RWPE1 (cell line): ENCODE measurements at regions not wholly inside any gene's neighbourhood (a gene's known extent, or its start where the extent isn't known, plus 50 kb on each side); places are given as distances from the start of the nearest gene placed in this dataset.

Source experiments
- CTCF ChIA-PET: fragments of 350-600 bp; sonication (Branson Sonifier 250); formaldehyde crosslinking; extraction: SDS; loops from one replicate; lab custom pipeline; 2021; lab: Yijun Ruan, JAX
- POLR2A ChIA-PET: fragments of 400-600 bp; formaldehyde crosslinking; extraction: SDS; loops from one replicate; lab custom pipeline; 2020; ENCODE audit warnings: antibody characterized with exemption; ENCODE audit not compliant: low non-redundant PET; lab: Yijun Ruan, JAX
- DNase-seq: peaks from one replicate; pipeline ENCODE4 v3.0.0; 2012; ENCODE audit warnings: low spot score
- H3K27ac ChIP-seq: fragments of 450-650 bp; 2 replicates; pipeline ENCODE4 v1.5.1; 2017
- TF ChIP-seq, protein P1 (sequence below): fragments of 450-650 bp; conservative IDR thresholded peaks from 2 replicates; pipeline ENCODE4 v1.5.1; 2017; ENCODE audit warnings: low read depth, mild to moderate bottlenecking

DNA sequence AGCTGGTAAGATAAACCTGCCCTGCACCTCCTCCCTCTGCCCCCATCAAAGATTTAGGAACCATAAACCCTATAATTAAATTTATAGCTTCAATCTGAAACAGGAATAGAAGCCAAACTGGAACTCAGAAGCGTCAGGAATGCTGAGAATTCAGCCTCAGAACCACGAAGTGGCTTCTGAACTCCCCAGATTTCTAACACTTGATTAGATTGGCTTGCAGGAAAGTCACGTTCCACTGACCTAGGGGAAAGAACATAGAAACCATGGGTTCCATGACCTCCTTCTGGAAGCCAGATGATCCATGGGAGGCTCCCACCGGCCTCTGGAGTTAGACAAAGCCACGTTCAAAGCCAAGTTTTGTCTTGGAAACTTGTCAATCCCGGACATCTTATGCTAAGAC lies 356.5 kb downstream of the MID1IP1 start:
- no peak overlapping the region for H3K27ac ChIP-seq
- no peak for DNase-seq
- CTCF ChIA-PET: interaction anchor here (0.6 to 1.2 kb wide), 2 partner anchors 8 to 456 kb away, joined by 5 to 6 read pairs; no protein-coding TSS in a partner anchor
- TF ChIP-seq, protein P1, sequence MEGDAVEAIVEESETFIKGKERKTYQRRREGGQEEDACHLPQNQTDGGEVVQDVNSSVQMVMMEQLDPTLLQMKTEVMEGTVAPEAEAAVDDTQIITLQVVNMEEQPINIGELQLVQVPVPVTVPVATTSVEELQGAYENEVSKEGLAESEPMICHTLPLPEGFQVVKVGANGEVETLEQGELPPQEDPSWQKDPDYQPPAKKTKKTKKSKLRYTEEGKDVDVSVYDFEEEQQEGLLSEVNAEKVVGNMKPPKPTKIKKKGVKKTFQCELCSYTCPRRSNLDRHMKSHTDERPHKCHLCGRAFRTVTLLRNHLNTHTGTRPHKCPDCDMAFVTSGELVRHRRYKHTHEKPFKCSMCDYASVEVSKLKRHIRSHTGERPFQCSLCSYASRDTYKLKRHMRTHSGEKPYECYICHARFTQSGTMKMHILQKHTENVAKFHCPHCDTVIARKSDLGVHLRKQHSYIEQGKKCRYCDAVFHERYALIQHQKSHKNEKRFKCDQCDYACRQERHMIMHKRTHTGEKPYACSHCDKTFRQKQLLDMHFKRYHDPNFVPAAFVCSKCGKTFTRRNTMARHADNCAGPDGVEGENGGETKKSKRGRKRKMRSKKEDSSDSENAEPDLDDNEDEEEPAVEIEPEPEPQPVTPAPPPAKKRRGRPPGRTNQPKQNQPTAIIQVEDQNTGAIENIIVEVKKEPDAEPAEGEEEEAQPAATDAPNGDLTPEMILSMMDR: no peak
- POLR2A ChIA-PET: no interaction called here

DNA sequence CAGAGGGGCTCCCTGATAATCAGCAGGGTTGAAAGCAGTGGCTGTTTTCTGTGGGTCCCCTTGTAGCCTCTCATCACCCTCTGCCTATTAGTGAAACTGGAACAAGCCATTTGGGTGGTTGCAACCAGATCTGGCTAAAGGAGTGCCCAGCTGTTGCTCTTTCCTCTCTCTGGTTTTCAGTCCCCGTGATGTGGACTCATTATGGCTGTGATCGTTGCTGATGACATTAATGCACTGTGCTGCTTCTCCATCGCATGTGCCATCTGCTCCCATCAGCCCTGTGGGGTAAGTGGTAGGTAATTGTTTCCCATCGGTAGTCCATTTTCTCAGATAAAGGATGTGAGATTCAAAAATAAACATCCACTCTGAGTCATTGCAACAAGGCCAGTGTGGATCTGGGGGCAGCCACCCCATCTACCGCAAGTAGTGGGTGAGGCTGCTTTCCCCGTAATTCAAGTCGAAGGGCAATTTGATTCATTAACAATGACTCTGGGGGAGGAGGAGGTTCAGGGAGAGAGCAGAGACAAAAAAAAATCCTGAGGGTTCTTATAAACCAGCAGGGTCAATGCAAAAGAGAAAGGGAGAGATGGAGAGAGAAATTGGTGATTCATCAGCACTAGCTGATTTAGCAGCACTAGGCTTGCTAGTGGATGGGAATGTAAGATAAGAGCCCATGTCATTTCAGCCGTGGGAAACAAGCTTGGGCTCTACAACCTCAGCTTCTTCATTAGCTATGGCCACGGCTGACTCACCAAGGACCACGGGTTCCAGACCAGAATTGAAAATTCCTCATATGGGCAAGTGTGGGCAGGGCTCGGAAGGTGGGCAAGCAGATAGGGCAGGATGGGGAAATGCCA lies 357.8 kb downstream of the MID1IP1 start:
- no peak overlapping the region for H3K27ac ChIP-seq
- no peak for DNase-seq
- TF ChIP-seq, protein P1: no peak
- POLR2A ChIA-PET: no interaction called here
- CTCF ChIA-PET: no interaction called here

DNA sequence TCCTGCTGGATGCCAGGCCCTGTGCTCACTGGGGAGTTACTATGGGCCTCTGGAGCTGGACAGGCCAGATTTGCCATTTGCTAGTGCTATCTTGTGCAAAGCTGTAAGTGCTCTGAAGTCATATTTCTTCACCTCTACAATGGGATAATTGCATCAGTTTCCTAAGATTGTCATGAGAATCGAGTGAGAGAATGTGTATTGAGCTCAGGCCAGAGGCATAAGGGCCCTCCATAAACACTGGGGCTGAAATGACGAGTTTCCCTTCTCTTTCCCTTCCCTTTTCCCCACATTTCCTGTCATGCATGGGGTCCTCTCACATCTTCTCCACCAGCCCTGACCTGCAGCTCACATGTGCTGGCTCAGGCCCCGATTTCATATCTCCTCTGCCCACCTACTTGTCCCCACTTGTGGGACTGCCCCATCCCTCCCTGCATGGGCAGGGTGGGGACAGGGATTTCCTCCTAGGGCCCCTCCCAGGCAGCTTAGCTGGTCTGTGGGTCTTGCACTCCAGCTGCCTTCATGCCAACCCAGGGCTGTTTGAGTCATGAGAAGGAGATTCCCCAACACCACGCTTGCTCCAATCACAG lies 358.8 kb downstream of the MID1IP1 start:
- DNase-seq: no peak
- H3K27ac ChIP-seq: no peak overlapping the region
- ChIA-PET POLR2A (no interaction called here), CTCF (interaction anchor here (0.6 kb wide), 1 partner anchor 77 kb away, joined by 4 read pairs; no protein-coding TSS in a partner anchor)
- TF ChIP-seq, protein P1: no peak

DNA sequence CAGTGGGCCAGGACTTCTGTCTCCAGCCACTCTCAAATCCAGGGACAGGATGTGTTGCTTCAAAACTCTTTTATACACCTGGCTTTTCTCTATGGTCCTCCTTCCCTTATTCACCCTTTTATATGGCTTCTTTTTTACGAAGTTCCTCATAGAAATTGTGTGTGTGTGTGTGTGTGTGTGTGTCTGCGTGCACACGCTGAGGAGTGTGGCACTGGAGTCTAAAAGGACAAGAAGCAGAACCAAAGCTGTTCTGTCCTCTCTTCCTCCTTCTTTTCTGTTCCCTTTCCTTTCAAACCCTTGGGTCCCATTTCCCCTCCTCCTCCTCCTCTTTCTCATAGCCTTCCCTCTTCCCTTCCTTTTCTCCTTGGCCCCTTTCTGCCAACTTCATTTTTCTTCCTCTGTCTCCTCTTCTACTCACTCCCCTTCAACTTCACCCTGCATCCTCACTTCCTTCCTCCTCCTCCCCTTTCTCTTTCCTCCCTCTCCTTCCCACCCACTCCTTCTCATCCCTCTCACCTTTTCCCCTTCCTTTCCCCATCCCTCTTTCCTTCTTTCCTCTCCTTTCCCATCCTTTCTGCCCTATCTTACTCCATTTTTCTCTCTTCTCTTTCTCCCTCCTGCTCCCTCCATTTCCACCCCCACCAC lies 360.5 kb downstream of the MID1IP1 start:
- DNase-seq: no peak

DNA sequence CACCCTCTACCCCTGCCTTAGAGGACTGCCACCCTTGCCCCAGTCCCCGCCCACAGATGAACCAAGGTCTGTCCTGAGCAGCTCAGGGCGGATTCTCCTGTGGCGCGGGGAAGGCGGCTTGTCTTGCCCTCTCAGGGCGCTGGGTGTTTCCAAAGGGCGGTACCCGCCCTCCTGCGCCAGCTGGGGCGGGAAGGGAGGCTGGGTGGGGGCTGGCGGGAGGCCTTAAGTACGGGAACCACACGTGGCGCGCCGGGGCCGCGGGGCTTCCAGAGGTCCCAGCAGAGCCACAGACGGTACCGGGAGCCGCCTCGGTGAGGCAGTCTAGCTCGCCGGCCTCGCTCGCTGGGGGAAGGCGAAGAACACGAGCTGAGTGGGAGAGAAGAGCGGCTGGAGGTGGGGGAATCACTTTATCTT lies 361.1 kb downstream of the MID1IP1 start:
- DNase-seq: no peak
- CTCF ChIA-PET: no interaction called here
- POLR2A ChIA-PET: no interaction called here
- no peak overlapping the region for H3K27ac ChIP-seq
- TF ChIP-seq, protein P1: no peak

More for the DNA sequence above, 360.5 kb downstream of the MID1IP1 start:
- ChIA-PET POLR2A (no interaction called here), CTCF (no interaction called here)
- TF ChIP-seq, protein P1: no peak
- H3K27ac ChIP-seq: no peak overlapping the region

DNA sequence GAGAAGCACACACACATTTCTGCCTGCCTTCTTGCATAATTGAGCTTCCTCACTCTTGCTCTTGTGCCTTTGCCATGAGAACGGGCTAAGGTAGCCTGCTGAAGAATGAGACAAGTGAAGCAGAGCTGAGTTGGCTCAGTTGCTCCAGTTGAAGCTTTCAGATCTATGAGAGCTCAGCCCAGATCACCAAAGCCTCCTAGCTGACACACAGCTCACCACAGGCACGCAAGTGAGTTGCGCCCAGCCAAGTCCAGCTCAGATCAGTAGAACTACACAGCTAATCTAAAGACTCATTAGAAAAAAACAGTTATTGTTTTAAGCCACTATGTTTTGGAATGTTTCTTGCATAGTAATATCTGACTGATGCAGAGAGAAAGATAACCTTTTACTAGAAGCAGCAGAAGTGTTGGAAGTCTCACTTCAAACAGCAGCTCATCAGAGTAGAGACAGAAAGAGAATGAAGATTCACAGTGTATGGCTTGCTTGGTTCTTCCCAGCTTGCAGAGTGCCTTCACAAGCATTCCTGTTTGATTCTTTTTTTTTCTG lies 362.4 kb downstream of the MID1IP1 start:
- TF ChIP-seq, protein P1: no peak
- CTCF ChIA-PET: no interaction called here

More for the DNA sequence above, 362.4 kb downstream of the MID1IP1 start:
- no peak for DNase-seq
- H3K27ac ChIP-seq: no peak overlapping the region
- POLR2A ChIA-PET: no interaction called here
